ENCODE measurements at regions not wholly inside any gene's neighbourhood (a gene's known extent, or its start where the extent isn't known, plus 50 kb on each side); places are given as distances from the start of the nearest gene placed in this dataset.

GRCh38 chr21:23585419-23585818 lies 2021.9 kb downstream of the MRPL39 start (continued):
- TF ChIP-seq REST (IDR thresholded peaks at IDR 0.05): no peak
- TF ChIP-seq NR2F2 (IDR thresholded peaks at IDR 0.05): no peak
- TF ChIP-seq SP1 (IDR thresholded peaks at IDR 0.05): no peak
- TF ChIP-seq HNF4A (conservative IDR thresholded peaks at IDR 0.05): no peak
- TF ChIP-seq EGR1 (IDR thresholded peaks at IDR 0.05; ENCODE audit: low read depth in 2 of 2): no peak

- Histone ChIP-seq H3K4me1 (ENCODE audit: control insufficient read depth in 4 of 4, insufficient read depth in 4 of 4, low read length in 3 of 4) (no peaks in the 10 kb centered on the region), H3K27me3 (ENCODE audit: control insufficient read depth in 4 of 4, insufficient read depth in 4 of 4, low read length in 3 of 4) (peaks cover 0 to 3% (median 0%) of the 10 kb centered on the region in 4 donors), H3K27ac (ENCODE audit: low read depth in 1 of 2, low read length in 2 of 2) (no peak overlapping the region), H3K9ac (ENCODE audit: low read depth in 1 of 2, low read length in 2 of 2) (no peak overlapping the region), H3K36me3 (ENCODE audit: control insufficient read depth in 4 of 4, insufficient read depth in 3 of 4, low read depth in 1 of 4, low read length in 3 of 4) (no peaks in the 10 kb centered on the region), H3K4me3 (ENCODE audit: low read depth in 1 of 3, low read length in 3 of 3) (no peak overlapping the region), H3K9me3 (ENCODE audit: control insufficient read depth in 4 of 4, low read length in 3 of 4) (no peaks in the 10 kb centered on the region)
- no peak for DNase-seq (ENCODE audit: low spot score)
- TF ChIP-seq YY1 (IDR thresholded peaks at IDR 0.05) (no peak), NR2F2 (IDR thresholded peaks at IDR 0.05) (no peak), CTCF (IDR thresholded peaks at IDR 0.05; ENCODE audit: low read depth, low read length, missing input control) (no peak), FOXA1 (IDR thresholded peaks at IDR 0.05) (no peak), JUND (IDR thresholded peaks at IDR 0.05) (no peak), FOXA2 (IDR thresholded peaks at IDR 0.05) (no peak), MAX (IDR thresholded peaks at IDR 0.05) (no peak), GABPA (IDR thresholded peaks at IDR 0.05 in 1 of 2, conservative IDR thresholded peaks at IDR 0.05 in 1 of 2) (no peak), REST (IDR thresholded peaks at IDR 0.05) (no peak), ZBTB33 (IDR thresholded peaks at IDR 0.05) (no peak), HNF4G (IDR thresholded peaks at IDR 0.05) (no peak), RAD21 (IDR thresholded peaks at IDR 0.05) (no peak), TAF1 (conservative IDR thresholded peaks at IDR 0.05) (no peak), SP1 (IDR thresholded peaks at IDR 0.05) (no peak), ATF3 (IDR thresholded peaks at IDR 0.05) (no peak), HNF4A (conservative IDR thresholded peaks at IDR 0.05) (no peak), RXRA (IDR thresholded peaks at IDR 0.05) (no peak), EGR1 (IDR thresholded peaks at IDR 0.05; ENCODE audit: low read depth in 2 of 2) (no peak)
Measured at GRCh38 chr21:23579573-23579972, 2027.7 kb downstream of the MRPL39 start.
